Prostate gland (tissue), 2 donors: ENCODE measurements at regions not wholly inside any gene's neighbourhood (a gene's known extent, or its start where the extent isn't known, plus 50 kb on each side); places are given as distances from the start of the nearest gene placed in this dataset.

ENCODE experiments used
- DNase-seq: peaks from one replicate; pipeline ENCODE4 v3.0.0-alpha.2; 2019; ENCODE audit warnings: low spot score
- H3K27ac ChIP-seq, 2 donors: fragments of 200-600 bp; sonication (generic); 2 replicates each; pipeline ENCODE4 v1.5.1; 2017 to 2019
- H3K27me3 ChIP-seq: fragments of 200-600 bp; sonication (generic); replicated peaks from 2 replicates; pipeline ENCODE4 v1.5.1; 2019; ENCODE audit not compliant: insufficient read depth
- H3K36me3 ChIP-seq, 2 donors: fragments of 200-600 bp; sonication (generic); 1 replicate in 1 of 2; 2 replicates in 1 of 2; pipeline versions ENCODE4 v1.5.1 to v1.8.1; 2017 to 2019
- H3K4me1 ChIP-seq: fragments of 200-600 bp; sonication (generic); replicated peaks from 2 replicates; pipeline ENCODE4 v1.5.1; 2019
- H3K4me3 ChIP-seq, 2 donors: fragments of 200-600 bp; sonication (generic); 2 replicates each; pipeline ENCODE4 v1.5.1; 2017 to 2019
- H3K9me3 ChIP-seq: fragments of 200-600 bp; sonication (generic); 2 replicates; pipeline ENCODE4 v1.5.1; 2017
- POLR2A ChIP-seq: fragments of 450-650 bp; IDR thresholded peaks from one replicate; pipeline ENCODE4 v1.6.1; 2016; ENCODE audit warnings: antibody characterized with exemption, mild to moderate bottlenecking
- POLR2AphosphoS5 ChIP-seq: sonication (generic); formaldehyde crosslinking; IDR thresholded peaks from one replicate; pipeline ENCODE4 v1.6.1; 2017; ENCODE audit warnings: antibody characterized with exemption
- WGBS: methylation state at CpG from one replicate; pipeline ENCODE4 v1.1.5; 2018; 5-methylcytosine and 5-hydroxymethylcytosine counted together
- intact Hi-C: fragments of 100-400 bp; cut with DNase I; formaldehyde crosslinking; loops from one replicate; pipeline ENCODE4 v1.14.2; 2022
- TF ChIP-seq, protein P1 (sequence below), 4 experiments: fragments of 200-600 bp in 2 of 4; fragments of 450-650 bp in 2 of 4; sonication (generic) in 2 of 4; IDR thresholded peaks; 1 replicate in 3 of 4; 2 replicates in 1 of 4; pipeline ENCODE4 v1.5.1; 2016 to 2019; ENCODE audit warnings: antibody characterized with exemption in 4 of 4, mild to moderate bottlenecking in 2 of 4, moderate library complexity in 2 of 4

DNA sequence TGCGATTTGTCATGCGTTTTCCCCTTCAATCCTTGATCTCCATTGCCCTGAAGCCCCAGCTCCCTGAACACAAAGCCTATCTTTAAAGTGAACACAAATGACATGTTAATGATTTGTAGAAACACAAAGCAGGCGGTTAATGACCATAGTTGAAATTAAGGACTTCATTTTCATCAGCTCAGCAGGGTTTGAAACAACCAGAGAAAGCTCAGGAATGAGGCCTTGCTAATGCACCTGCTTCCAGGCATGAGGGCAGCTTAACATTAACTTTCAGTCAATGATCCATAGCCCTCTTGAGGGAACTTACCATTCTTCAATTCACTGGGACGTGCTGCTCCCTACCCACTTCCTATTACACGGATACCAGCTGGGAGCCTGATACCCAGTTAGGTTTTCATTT is 427.2 kb upstream of the CBLB start:
- intact Hi-C loops, result no loop called here
- no peaks in the 10 kb centered on the region for H3K27me3 ChIP-seq
- WGBS, result 94% methylated on average over 5 of the region's 5 CpGs
- H3K36me3 ChIP-seq, result no peaks in the 10 kb centered on the region
- no peak overlapping the region for H3K4me3 ChIP-seq
- no peaks in the 10 kb centered on the region for H3K4me1 ChIP-seq
- no peak for TF ChIP-seq POLR2A
- TF ChIP-seq, protein P1, sequence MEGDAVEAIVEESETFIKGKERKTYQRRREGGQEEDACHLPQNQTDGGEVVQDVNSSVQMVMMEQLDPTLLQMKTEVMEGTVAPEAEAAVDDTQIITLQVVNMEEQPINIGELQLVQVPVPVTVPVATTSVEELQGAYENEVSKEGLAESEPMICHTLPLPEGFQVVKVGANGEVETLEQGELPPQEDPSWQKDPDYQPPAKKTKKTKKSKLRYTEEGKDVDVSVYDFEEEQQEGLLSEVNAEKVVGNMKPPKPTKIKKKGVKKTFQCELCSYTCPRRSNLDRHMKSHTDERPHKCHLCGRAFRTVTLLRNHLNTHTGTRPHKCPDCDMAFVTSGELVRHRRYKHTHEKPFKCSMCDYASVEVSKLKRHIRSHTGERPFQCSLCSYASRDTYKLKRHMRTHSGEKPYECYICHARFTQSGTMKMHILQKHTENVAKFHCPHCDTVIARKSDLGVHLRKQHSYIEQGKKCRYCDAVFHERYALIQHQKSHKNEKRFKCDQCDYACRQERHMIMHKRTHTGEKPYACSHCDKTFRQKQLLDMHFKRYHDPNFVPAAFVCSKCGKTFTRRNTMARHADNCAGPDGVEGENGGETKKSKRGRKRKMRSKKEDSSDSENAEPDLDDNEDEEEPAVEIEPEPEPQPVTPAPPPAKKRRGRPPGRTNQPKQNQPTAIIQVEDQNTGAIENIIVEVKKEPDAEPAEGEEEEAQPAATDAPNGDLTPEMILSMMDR (IDR thresholded peaks at IDR 0.05), result no peak
- no peak for TF ChIP-seq POLR2AphosphoS5
- no peak overlapping the region for H3K27ac ChIP-seq
- DNase-seq, result no peak
- no peaks in the 10 kb centered on the region for H3K9me3 ChIP-seq

DNA sequence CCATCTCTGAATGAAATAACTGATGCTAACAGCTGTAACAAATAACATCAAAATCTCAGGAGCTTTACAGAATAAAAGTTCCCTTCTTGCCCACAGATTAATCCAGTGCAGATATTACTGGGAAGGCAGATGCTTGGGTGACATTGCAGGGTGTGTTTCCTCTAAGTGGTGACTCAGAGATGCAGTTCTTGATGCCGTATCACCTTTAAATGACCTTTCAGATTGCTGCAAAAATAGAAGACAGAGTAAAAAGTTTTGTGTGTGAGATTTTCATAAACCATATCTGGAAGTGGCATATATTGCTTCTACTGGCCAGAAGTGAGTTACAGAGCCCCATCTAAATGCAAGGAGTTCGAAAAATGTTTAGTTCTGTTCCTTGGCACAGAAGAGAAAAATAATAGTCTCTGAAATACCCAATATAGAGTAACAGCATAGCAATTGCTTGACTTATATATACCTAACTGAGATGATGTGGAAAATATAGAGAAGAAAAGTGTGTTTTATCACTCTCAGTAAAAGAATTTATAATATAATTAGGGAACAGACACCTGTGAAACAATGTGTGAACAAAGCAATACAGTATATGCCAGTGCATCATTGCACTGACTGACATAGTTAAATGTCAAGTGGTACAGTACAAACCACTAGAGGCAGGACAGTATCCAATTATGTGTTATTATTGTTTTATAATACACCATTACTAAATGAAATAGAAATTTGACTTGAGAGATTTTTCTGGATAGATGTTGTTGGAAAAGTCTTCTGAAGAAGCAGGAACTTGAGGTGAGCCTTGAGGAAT is 430.7 kb upstream of the CBLB start:
- no peaks in the 10 kb centered on the region for H3K27me3 ChIP-seq
- TF ChIP-seq, protein P1 (IDR thresholded peaks at IDR 0.05), result no peak
- TF ChIP-seq POLR2A (no peak), POLR2AphosphoS5 (no peak)
- H3K4me3 ChIP-seq, result no peak overlapping the region
- WGBS, result 35% methylated on average over 2 of the region's 2 CpGs
- no peak for DNase-seq
- intact Hi-C loops, result no loop called here
- H3K27ac ChIP-seq, result no peak overlapping the region
- H3K36me3 ChIP-seq, result no peaks in the 10 kb centered on the region
- no peaks in the 10 kb centered on the region for H3K9me3 ChIP-seq
- H3K4me1 ChIP-seq, result no peaks in the 10 kb centered on the region

DNA sequence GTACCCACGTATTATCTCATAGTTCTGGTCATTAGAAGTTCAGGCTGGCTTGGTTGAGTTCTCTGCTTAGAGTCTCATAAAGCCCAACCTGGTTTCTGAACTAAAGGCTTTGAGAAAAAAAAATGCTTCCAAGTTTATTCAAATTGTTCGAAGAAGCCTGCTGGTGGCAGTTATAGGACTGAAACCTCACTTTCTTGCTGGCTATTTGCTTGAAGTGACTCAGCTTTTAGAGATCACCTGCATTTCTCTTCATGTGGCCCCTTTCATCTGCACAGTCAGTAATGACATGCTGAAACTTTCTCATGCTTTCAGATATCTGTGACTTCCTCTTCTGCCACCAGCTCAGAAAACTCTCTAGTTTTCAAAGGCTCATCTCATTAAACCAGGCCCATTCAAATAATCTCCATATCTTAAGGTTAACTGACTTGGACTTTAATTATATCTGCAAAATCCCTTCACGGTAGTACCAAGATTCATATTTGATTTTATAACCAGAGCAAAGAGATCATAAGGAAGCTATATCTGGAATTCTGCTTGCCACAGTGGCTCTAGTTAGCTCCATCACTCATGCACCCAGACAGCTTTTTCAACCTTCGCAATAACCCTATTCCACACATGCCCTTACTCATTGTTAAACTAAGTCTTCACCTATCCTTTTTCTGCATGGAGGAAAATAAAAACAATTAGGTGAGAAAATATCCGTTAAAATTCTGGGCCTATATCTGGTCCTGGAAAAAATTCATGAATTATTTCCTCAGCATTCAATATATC is 433.8 kb upstream of the CBLB start:
- no peak overlapping the region for H3K27ac ChIP-seq
- H3K9me3 ChIP-seq, result no peaks in the 10 kb centered on the region
- intact Hi-C loops, result no loop called here
- 79% methylated on average over 5 of the region's 5 CpGs for WGBS
- no peaks in the 10 kb centered on the region for H3K36me3 ChIP-seq
- TF ChIP-seq, protein P1 (IDR thresholded peaks at IDR 0.05), result no peak
- TF ChIP-seq POLR2AphosphoS5 (no peak), POLR2A (no peak)
- H3K27me3 ChIP-seq, result no peaks in the 10 kb centered on the region
- no peaks in the 10 kb centered on the region for H3K4me1 ChIP-seq
- no peak overlapping the region for H3K4me3 ChIP-seq
- DNase-seq, result no peak

DNA sequence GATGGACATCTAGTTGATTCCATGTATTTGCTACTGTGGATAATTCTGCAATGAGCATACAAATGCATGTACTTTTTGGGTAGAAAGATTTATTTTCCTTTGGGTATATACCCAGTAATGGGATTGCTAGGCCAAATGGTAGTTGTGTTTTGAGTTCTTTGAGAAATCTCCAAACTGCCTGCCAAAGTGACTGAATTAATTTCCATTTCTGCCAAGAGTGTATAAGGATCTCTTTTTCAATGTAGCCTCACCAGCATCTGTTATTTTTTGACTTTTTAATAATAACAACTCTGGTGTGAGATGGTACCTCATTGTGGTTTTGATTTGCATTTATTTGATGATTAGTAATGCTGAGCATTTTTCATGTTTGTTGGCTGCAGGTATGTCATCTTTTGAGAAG is 435.0 kb upstream of the CBLB start:
- TF ChIP-seq, protein P1 (IDR thresholded peaks at IDR 0.05), result no peak
- TF ChIP-seq POLR2AphosphoS5, result no peak
- no peak for TF ChIP-seq POLR2A
- Histone ChIP-seq H3K4me3 (no peak overlapping the region), H3K27ac (no peak overlapping the region), H3K27me3 (no peaks in the 10 kb centered on the region), H3K4me1 (no peaks in the 10 kb centered on the region), H3K9me3 (no peaks in the 10 kb centered on the region), H3K36me3 (no peaks in the 10 kb centered on the region)
- intact Hi-C loops, result no loop called here
- no peak for DNase-seq

DNA sequence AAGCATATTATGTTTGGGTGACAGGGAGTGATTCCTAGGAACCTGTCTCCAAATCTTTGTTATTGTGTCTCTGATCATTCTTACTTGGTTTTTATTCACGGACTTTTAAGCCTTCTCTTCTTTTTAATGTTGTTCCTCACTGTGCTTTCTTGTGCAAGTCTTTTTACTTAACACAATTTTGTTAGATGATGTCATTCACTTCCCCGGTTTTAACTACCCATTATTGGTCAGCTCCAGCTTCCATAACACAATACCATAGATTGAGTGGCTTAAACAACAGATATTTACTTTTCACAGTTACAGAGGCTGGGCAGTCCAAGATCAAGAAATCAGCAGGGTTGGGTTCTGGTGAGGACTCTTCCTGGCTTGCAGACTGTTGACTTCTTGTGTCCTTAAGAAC is 436.3 kb upstream of the CBLB start:
- Histone ChIP-seq H3K4me3 (no peak overlapping the region), H3K4me1 (no peaks in the 10 kb centered on the region), H3K36me3 (no peaks in the 10 kb centered on the region), H3K9me3 (no peaks in the 10 kb centered on the region), H3K27me3 (no peaks in the 10 kb centered on the region), H3K27ac (no peak overlapping the region)
- TF ChIP-seq, protein P1 (IDR thresholded peaks at IDR 0.05), result no peak
- no peak for TF ChIP-seq POLR2A
- WGBS, result 69% methylated on average over 2 of the region's 2 CpGs
- intact Hi-C loops, result no loop called here
- no peak for DNase-seq
